Glutamatergic neuron (in vitro differentiated cells): ENCODE measurements at regions not wholly inside any gene's neighbourhood (a gene's known extent, or its start where the extent isn't known, plus 50 kb on each side); places are given as distances from the start of the nearest gene placed in this dataset.

Experiments used
- DNase-seq: peaks from one replicate; pipeline ENCODE4 v3.0.0; 2022
- H3K27ac Mint-ChIP-seq: one replicate; pipeline ENCODE4 v1.8.0; 2020; ENCODE audit warnings: mild to moderate bottlenecking, mixed read lengths, inconsistent platforms; ENCODE audit not compliant: unreplicated experiment
- H3K27me3 Mint-ChIP-seq: one replicate; pipeline ENCODE4 v1.8.0; 2020; ENCODE audit warnings: mild to moderate bottlenecking, moderate library complexity, mixed read lengths, inconsistent platforms; ENCODE audit not compliant: unreplicated experiment
- H3K36me3 Mint-ChIP-seq: one replicate; pipeline ENCODE4 v1.8.0; 2020; ENCODE audit warnings: mild to moderate bottlenecking, mixed read lengths, inconsistent platforms; ENCODE audit not compliant: unreplicated experiment
- H3K4me1 Mint-ChIP-seq: one replicate; pipeline ENCODE4 v1.8.0; 2020; ENCODE audit warnings: mild to moderate bottlenecking, low read depth, mixed read lengths, inconsistent platforms; ENCODE audit not compliant: unreplicated experiment
- H3K4me3 Mint-ChIP-seq: one replicate; pipeline ENCODE4 v1.8.0; 2020; ENCODE audit warnings: mild to moderate bottlenecking, mixed read lengths, inconsistent platforms; ENCODE audit not compliant: unreplicated experiment
- H3K9me3 Mint-ChIP-seq: one replicate; pipeline ENCODE4 v1.8.0; 2020; ENCODE audit warnings: mild to moderate bottlenecking, moderate library complexity, mixed read lengths, inconsistent platforms; ENCODE audit not compliant: unreplicated experiment
- CTCF ChIP-seq: fragments of 200-600 bp; sonication (generic); IDR thresholded peaks from one replicate; pipeline ENCODE4 v1.5.0; 2021; ENCODE audit not compliant: partially characterized antibody, unreplicated experiment

- no peak for DNase-seq
Observed at GRCh38 chr3:10721101-10721500, 94.9 kb upstream of the SLC6A11 start.

GRCh38 chr3:10722911-10723310 lies 93.1 kb upstream of the SLC6A11 start:
- Mint-ChIP-seq H3K4me1 (no peaks in the 10 kb centered on the region), H3K36me3 (no peaks in the 10 kb centered on the region), H3K27ac (no peak overlapping the region), H3K27me3 (peaks cover 4% of the 10 kb centered on the region), H3K4me3 (no peak overlapping the region), H3K9me3 (peaks cover 1% of the 10 kb centered on the region)
- TF ChIP-seq CTCF = no peak
- no peak for DNase-seq

More at GRCh38 chr3:10721101-10721500, 94.9 kb upstream of the SLC6A11 start:
- Mint-ChIP-seq H3K27me3 (peaks cover 4% of the 10 kb centered on the region), H3K9me3 (peaks cover under 1% of the 10 kb centered on the region), H3K36me3 (no peaks in the 10 kb centered on the region), H3K27ac (no peak overlapping the region), H3K4me1 (no peaks in the 10 kb centered on the region), H3K4me3 (no peak overlapping the region)
- TF ChIP-seq CTCF = no peak

GRCh38 chr3:10723991-10724390 lies 92.0 kb upstream of the SLC6A11 start:
- H3K9me3 Mint-ChIP-seq = peaks cover 1% of the 10 kb centered on the region
- no peak overlapping the region for H3K27ac Mint-ChIP-seq
- H3K4me3 Mint-ChIP-seq = no peak overlapping the region
- DNase-seq = no peak
- no peaks in the 10 kb centered on the region for H3K36me3 Mint-ChIP-seq
- peaks cover 4% of the 10 kb centered on the region for H3K27me3 Mint-ChIP-seq
- TF ChIP-seq CTCF = no peak
- no peaks in the 10 kb centered on the region for H3K4me1 Mint-ChIP-seq

- H3K4me3 Mint-ChIP-seq = no peak overlapping the region
- no peak for DNase-seq
- H3K27me3 Mint-ChIP-seq = peaks cover 4% of the 10 kb centered on the region
- TF ChIP-seq CTCF = no peak
- H3K36me3 Mint-ChIP-seq = no peaks in the 10 kb centered on the region
- no peak overlapping the region for H3K27ac Mint-ChIP-seq
- H3K4me1 Mint-ChIP-seq = no peaks in the 10 kb centered on the region
- peaks cover 1% of the 10 kb centered on the region for H3K9me3 Mint-ChIP-seq
Observed at GRCh38 chr3:10725067-10725466, 91.0 kb upstream of the SLC6A11 start.

GRCh38 chr3:10725846-10726245 lies 90.2 kb upstream of the SLC6A11 start:
- H3K27ac Mint-ChIP-seq = no peak overlapping the region
- no peaks in the 10 kb centered on the region for H3K36me3 Mint-ChIP-seq
- no peak for DNase-seq
- no peak for TF ChIP-seq CTCF
- no peak overlapping the region for H3K4me3 Mint-ChIP-seq
- H3K9me3 Mint-ChIP-seq = peaks cover 4% of the 10 kb centered on the region
- H3K4me1 Mint-ChIP-seq = no peaks in the 10 kb centered on the region
- peaks cover 2% of the 10 kb centered on the region for H3K27me3 Mint-ChIP-seq
